GM19463 (cell line): ENCODE measurements at regions not wholly inside any gene's neighbourhood (a gene's known extent, or its start where the extent isn't known, plus 50 kb on each side); places are given as distances from the start of the nearest gene placed in this dataset.
"Not testable (repeated sequence)": the region's sequence is repeated elsewhere in the genome, so short reads cannot be mapped to it uniquely, and the experiment has no call there.

Source experiments
- ATAC-seq: cut with Tn5 transposase; IDR thresholded peaks from one replicate; pipeline ENCODE4 v1.9.1; 2021; ENCODE audit warnings: mild to moderate bottlenecking, moderate library complexity; ENCODE audit not compliant: unreplicated experiment

DNA sequence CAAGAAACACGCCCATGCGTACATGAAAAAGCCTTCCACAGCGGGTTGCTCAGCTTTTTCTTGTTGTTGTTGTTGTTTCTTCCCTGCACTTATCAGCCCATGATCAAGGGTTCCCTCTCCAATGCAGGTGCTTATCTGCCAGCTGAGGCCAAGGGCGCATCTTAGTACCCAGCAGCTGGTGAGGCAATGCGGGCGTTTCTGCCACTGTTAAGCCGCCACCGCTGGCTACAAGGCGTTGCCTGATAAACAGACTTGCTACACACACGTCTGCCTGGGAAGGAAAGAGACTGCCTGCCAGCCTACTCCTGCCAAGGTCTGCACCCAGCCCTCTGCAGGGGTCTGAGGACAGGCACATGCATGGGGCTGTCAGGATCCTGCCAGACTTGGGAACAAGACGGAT lies 345.9 kb downstream of the BCL11B start:
- ATAC-seq, result no peak

DNA sequence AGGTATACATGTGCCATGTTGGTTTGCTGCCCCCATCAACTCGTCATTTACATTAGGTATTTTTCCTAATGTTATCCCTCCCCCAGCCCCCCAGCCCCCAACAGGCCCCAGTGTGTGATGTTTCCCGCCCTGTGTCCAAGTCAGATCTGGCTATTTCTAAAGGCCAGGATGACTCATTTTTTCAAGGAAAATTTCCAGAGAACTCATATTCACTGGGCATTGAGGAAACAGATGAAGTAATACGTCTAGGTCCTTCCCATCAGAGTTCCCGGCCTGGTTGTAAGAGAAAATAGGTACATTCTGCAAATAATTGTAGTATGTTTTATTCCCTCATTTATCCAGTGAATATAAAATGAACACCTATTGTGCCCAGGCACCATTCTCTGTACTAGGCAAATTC lies 345.2 kb downstream of the BCL11B start:
- no peak for ATAC-seq

GRCh38 chr14:98927986-98928385 lies 344.0 kb downstream of the BCL11B start:
- ATAC-seq, result no peak

GRCh38 chr14:98928418-98928817 lies 343.6 kb downstream of the BCL11B start:
- ATAC-seq, result no peak

DNA sequence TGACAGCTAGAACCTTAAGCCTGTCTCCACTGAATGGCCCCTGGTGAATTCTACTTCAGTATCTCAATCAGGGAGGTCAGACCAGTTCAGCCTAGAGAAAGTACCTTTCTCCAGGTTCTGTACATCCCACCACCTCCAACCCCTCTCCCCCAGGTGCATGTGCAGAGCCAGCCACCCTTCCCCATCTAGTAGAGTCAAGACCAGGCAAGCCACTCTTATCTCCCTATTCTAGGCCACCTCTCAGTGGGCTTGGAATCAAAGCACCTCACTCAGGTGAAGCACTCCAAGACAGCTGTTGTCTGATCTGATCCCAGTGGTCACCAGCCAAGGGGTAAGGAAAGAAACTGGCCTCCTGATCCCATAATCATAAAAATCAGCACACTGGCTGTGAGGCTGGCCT lies 340.9 kb downstream of the BCL11B start:
- ATAC-seq, result no peak

DNA sequence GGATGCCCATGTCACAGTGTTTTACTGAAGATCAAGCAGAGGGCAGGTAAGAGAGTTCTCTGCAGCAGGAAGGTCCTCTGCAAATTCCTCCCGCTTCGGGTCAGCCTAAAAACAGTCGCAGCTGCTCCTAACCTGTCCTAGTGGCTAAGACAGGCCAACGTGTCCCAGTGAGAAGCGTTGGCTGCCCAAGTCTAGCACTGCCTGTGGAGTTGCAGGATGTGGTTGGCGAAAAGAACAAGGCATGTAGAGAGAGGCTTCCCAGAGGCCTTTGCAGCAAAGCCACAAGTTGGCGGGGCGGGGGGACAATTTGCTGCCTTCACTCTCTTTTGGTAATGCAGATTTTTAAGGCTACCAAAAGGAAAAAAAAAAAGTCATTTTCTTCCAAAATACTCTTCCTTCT lies 340.1 kb downstream of the BCL11B start:
- no peak for ATAC-seq

GRCh38 chr14:98932431-98933325 lies 339.3 kb downstream of the BCL11B start:
- ATAC-seq, result no peak

DNA sequence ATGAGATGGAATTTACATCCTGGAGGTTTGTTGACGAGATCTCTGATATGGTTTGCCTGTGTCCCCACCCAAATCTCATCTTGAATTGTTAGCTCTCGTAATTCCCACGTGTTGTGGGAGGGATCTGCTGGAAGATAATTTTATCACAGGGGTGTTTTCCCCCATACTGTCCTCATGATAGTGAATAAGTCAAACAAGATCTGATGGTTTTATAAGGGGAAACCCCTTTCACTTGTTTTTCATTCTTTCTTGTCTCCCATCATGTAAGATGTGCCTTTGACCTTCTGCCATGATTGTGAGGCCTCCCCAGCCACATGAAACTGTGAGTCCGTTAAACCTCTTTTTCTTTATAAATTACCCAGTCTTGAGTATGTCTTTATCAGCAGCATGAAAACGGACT lies 337.4 kb downstream of the BCL11B start:
- not testable (repeated sequence) for ATAC-seq

DNA sequence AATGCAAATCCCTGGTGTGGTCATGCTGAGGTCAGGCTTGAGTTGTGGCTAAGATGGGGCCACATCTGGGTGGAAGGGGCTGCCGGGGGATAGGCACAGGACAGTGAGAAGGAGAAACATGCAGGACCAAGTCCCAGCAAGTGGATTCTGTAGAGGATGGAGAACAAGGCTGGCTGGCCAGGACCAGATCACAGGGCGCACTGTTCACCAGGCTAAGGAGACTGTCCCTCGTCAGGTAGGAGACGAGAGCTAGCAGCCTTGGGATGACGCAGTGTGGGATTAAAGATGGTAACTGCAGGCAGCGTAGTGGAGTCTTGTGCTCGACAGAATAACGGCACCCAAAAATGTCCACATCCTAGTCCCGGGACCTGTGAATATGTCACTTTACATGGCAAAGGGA lies 336.1 kb downstream of the BCL11B start:
- ATAC-seq, result no peak

DNA sequence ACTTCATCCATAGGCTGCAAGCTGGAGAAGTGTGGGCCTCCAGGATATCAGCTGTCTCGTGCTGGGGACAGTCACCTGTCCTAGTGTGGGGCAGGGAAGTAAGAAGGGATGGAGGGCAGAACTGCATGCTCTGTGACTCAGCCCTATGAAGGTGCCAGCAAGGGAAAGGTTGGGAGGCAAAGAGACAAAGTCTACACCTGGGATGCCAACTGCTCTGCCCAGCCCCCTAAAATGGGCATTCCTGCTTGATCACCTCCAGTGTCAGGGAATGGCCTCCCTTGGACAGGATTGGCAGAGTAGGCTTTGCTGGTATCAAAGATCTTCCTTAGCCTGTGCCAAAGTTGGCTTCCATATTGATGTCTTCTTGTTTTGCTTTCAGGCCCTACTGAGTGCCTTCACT lies 335.0 kb downstream of the BCL11B start:
- no peak for ATAC-seq

DNA sequence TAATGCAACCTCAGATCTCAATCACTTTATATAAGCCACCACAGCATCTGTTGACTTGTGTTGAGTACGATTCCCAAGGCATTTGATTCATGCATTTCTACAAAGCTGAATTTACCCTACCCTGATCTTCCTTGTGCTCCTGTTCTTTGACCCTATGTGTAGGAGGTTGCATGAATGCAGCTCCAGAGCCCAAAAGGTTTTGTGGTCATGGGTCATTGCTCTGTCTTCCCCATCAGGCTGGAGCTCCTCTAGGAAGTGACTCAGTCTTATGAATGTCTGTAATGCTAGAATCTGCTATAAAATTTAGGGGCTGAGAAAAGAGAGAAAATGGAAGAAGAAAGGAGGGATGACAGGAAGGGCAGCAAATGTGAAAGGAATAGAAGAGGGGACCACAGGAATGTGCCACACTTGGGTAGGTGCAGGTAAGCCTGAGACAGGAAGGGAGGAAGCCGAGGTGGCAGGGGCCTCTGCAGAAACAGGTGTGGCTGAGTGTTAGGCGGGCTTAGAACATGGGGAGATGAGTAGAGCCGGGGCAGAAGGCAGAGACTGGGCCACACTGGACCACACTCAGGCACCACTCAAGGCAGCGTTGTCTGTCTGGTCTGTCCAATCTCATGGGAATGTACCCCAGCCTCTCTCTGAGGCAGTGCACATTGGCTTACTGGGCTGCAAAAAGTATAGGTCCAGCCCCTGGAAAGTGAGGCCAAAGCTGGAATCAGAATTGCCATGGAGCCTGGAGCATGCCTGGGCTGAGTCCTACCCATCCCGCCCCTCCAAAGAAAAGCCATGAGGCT lies 334.1 kb downstream of the BCL11B start:
- no peak for ATAC-seq

DNA sequence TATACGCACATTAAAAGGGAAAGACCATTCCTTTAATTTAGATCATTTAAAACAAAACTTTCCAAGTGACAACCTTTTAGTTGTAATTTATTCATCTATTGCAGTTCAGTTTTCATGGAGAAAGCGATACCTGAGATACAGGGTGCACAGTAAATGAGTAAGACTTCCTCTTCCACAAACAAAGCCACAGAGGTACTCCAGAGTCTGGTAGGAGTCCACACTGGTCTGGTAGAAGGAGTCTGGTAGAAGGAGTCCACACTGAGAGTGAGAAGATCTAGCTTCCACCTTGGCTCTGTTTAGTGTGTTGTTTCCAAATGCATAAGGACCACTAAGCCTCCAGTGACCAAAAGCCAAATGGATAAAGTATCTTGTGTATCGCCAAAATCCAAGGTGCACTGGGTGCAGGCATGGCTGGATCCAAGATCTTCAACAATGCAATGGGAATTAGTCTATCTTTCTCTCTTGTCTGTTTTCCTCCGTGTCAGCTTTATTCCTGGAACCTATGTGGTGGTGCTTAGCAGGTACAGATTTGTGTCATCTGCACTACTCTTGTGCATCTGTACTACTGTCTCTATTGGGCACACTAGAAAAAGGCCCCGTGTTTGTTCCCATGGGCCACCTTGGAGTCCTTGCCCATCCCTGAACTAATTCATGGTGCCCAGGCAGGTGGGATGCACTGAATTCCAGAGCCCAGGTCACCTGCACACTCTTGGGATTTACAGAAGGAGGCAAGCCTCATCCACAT lies 331.1 kb downstream of the BCL11B start:
- ATAC-seq, result no peak

- ATAC-seq, result no peak
Observed at GRCh38 chr14:98941481-98941880, 330.5 kb downstream of the BCL11B start.

GRCh38 chr14:98943907-98944306 lies 328.1 kb downstream of the BCL11B start:
- ATAC-seq, result no peak

- ATAC-seq, result no peak
Observed at GRCh38 chr14:98944989-98945388, 327.0 kb downstream of the BCL11B start.

DNA sequence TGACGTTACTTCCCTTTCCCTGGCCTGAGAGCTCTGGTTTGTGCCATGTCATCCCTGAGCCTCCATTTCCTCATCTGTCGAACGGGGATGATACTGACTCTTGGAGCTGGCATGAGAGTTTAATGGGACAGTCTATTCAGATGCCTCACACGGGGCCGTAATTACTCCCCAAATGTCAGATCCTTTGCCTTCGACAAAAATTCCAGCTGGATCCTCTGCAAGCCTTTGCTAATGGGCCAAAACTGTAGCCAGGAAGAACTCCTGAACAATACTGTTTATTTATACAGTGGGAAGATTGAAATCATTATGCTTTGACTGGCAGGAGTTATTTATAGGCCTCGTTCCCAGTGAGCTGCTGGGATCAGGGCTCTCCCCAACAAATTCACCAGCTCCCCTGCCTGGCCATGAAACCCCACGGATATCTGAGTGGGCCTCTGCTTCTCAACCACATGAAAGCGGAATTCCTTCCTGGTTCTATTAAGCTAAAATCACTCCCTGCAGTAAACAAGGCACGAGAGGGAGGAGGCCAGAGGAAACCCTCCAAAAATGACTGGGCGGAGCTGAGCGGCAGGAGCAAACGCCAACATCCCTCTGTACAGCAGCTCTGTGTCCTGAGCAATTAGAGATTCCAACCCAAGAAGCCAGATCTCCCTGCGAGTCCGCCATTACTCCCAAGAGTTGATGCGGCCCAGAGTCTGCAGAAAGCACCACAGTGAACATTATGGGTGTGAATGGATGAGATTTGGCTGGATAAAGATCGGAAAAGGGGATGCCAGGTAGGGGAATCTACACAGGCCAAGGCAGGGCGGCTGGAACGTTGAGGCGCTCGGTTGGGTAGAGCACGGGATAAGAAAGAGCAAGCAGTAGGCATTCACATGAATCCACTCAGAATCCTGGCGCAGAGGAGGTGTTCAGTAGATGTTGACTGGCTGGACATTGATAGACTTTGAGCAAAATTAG lies 326.1 kb downstream of the BCL11B start:
- ATAC-seq, result no peak

- no peak for ATAC-seq
Observed at GRCh38 chr14:98946940-98947339, 325.1 kb downstream of the BCL11B start.

- no peak for ATAC-seq
Observed at GRCh38 chr14:98947911-98948595, 323.9 kb downstream of the BCL11B start.

- no peak for ATAC-seq
Observed at GRCh38 chr14:98949051-98949450, 322.9 kb downstream of the BCL11B start.
